Caco-2 (cell line): ENCODE measurements at regions not wholly inside any gene's neighbourhood (a gene's known extent, or its start where the extent isn't known, plus 50 kb on each side); places are given as distances from the start of the nearest gene placed in this dataset.

ENCODE experiments used
- BruUV-seq: library from RNA; stranded (reverse); fragments of 400-500 nt; replicated peaks from 2 replicates; lab custom pipeline; 2021; lab: Mats Ljungman, UMichigan
- CTCF ChIA-PET: fragments of 300-600 bp; sonication (Branson Sonifier 250); formaldehyde crosslinking; loops from one replicate; lab custom pipeline; 2022; ENCODE audit warnings: antibody characterized with exemption; lab: Charles Lee
- POLR2A ChIA-PET: fragments of 300-600 bp; sonication (Branson Sonifier 250); formaldehyde crosslinking; loops from one replicate; lab custom pipeline; 2022; ENCODE audit warnings: antibody characterized with exemption; lab: Charles Lee
- DNase-seq, 2 experiments: peaks; one replicate each; pipeline versions ENCODE4 v3.0.0 to v3.0.0-alpha.2; 2020 to 2022
- H3K27me3 ChIP-seq: replicated peaks from 2 replicates; pipeline ENCODE4 v1.6.0; 2011; ENCODE audit warnings: low read length; ENCODE audit not compliant: control insufficient read depth, insufficient read depth
- H3K36me3 ChIP-seq: 2 replicates; pipeline ENCODE4 v1.5.1; 2011; ENCODE audit warnings: low read length; ENCODE audit not compliant: control insufficient read depth, insufficient read depth
- H3K4me1 ChIP-seq: fragments of 250-450 bp; sonication (Bioruptor Pico); 2 replicates; pipeline ENCODE4 v1.5.1; 2020; ENCODE audit warnings: mild to moderate bottlenecking
- H3K4me3 ChIP-seq: 2 replicates; pipeline ENCODE4 v1.5.1; 2011; ENCODE audit warnings: low read depth, mild to moderate bottlenecking, control low read depth, low read length
- H3K9me3 ChIP-seq: fragments of 250-450 bp; sonication (Bioruptor Pico); 2 replicates; pipeline ENCODE4 v1.5.1; 2020; ENCODE audit warnings: mild to moderate bottlenecking, moderate library complexity
- H3K27ac Mint-ChIP-seq: one replicate; pipeline ENCODE4 v1.8.0; 2022; ENCODE audit warnings: mixed read lengths; ENCODE audit not compliant: unreplicated experiment
- H3K27me3 Mint-ChIP-seq: one replicate; pipeline ENCODE4 v1.8.0; 2022; ENCODE audit warnings: mixed read lengths; ENCODE audit not compliant: insufficient read depth, unreplicated experiment
- H3K36me3 Mint-ChIP-seq: one replicate; pipeline ENCODE4 v1.8.0; 2022; ENCODE audit warnings: mild to moderate bottlenecking, mixed read lengths; ENCODE audit not compliant: insufficient read depth, unreplicated experiment
- H3K4me1 Mint-ChIP-seq: one replicate; pipeline ENCODE4 v1.8.0; 2022; ENCODE audit warnings: low read depth, mixed read lengths; ENCODE audit not compliant: unreplicated experiment
- H3K4me3 Mint-ChIP-seq: one replicate; pipeline ENCODE4 v1.8.0; 2022; ENCODE audit warnings: mild to moderate bottlenecking, moderate library complexity, mixed read lengths; ENCODE audit not compliant: unreplicated experiment
- H3K9me3 Mint-ChIP-seq: one replicate; pipeline ENCODE4 v1.8.0; 2022; ENCODE audit warnings: mixed read lengths; ENCODE audit not compliant: unreplicated experiment
- CTCF ChIP-seq, 2 experiments: fragments of 200-600 bp in 1 of 2; IDR thresholded peaks; 1 replicate in 1 of 2; 2 replicates in 1 of 2; pipeline versions ENCODE4 v1.5.1 to v1.8.0; 2011 to 2022; ENCODE audit warnings: antibody characterized with exemption in 1 of 2, control low read depth in 1 of 2, inconsistent platforms in 1 of 2, low read depth in 1 of 2, low read length in 1 of 2, mild to moderate bottlenecking in 1 of 2, moderate library complexity in 1 of 2; ENCODE audit not compliant: insufficient read depth in 1 of 2, severe bottlenecking in 1 of 2, unreplicated experiment in 1 of 2
- intact Hi-C: fragments of 100-400 bp; cut with micrococcal nuclease; formaldehyde crosslinking; loops from one replicate; pipeline ENCODE4 v1.10.0; 2022; ENCODE audit not compliant: unreplicated experiment

DNA sequence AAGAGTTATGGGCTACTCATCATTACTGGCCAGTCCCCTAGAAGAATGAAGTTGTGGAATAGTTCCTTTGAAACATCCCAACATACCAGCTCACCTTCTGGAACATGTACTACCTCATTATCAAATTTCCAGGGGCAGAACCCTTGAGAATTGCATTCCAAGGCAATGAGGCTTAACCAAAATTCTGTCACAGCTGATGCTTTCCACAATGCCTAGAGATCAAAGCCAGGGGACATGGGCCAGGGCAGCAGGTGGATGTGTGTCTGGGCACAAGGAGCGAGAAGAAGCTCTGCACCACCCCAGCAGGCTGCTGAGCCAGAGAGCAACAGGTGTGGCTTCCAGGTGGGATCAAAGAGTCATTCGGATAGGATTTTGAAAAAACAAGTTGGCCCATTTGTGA is 362.1 kb downstream of the EFNB2 start:
- BruUV-seq: no TSS peak
- Mint-ChIP-seq H3K27ac (no peak overlapping the region), H3K36me3 (no peaks in the 10 kb centered on the region), H3K9me3 (peaks cover under 1% of the 10 kb centered on the region), H3K27me3 (no peaks in the 10 kb centered on the region), H3K4me1 (peaks cover 20% of the 10 kb centered on the region), H3K4me3 (no peak overlapping the region)
- Histone ChIP-seq H3K4me1 (peaks cover 9% of the 10 kb centered on the region; the same call in 1 of the 2 replicates), H3K36me3 (no peaks in the 10 kb centered on the region), H3K4me3 (no peak overlapping the region), H3K9me3 (no peaks in the 10 kb centered on the region), H3K27me3 (no peaks in the 10 kb centered on the region)
- DNase-seq: no peak
- intact Hi-C loops: no loop called here
- TF ChIP-seq CTCF (IDR thresholded peaks at IDR 0.05; ENCODE audit: insufficient read depth in 1 of 2, low read depth in 1 of 2, low read length in 1 of 2, severe bottlenecking in 1 of 2, unreplicated experiment in 1 of 2): no peak
- ChIA-PET POLR2A (no interaction called here), CTCF (interaction anchor here (0.6 kb wide), 1 partner anchor 438 kb away, joined by 4 read pairs; no protein-coding TSS in a partner anchor)

GRCh38 chr13:106172176-106172905 is 363.1 kb downstream of the EFNB2 start:
- BruUV-seq: no TSS peak
- ChIA-PET POLR2A (no interaction called here), CTCF (no interaction called here)
- Mint-ChIP-seq H3K27ac (no peak overlapping the region), H3K9me3 (peaks cover 10% of the 10 kb centered on the region), H3K27me3 (no peaks in the 10 kb centered on the region), H3K4me3 (no peak overlapping the region), H3K4me1 (peaks cover 16% of the 10 kb centered on the region), H3K36me3 (no peaks in the 10 kb centered on the region)
- intact Hi-C loops: no loop called here
- Histone ChIP-seq H3K9me3 (no peaks in the 10 kb centered on the region), H3K4me3 (no peak overlapping the region), H3K4me1 (peaks cover 3% of the 10 kb centered on the region; the same call in 1 of the 2 replicates), H3K27me3 (no peaks in the 10 kb centered on the region), H3K36me3 (no peaks in the 10 kb centered on the region)
- no peak for TF ChIP-seq CTCF (IDR thresholded peaks at IDR 0.05; ENCODE audit: insufficient read depth in 1 of 2, low read depth in 1 of 2, low read length in 1 of 2, severe bottlenecking in 1 of 2, unreplicated experiment in 1 of 2)
- DNase-seq: no peak

- no peaks in the 10 kb centered on the region for H3K36me3 Mint-ChIP-seq
Measured at GRCh38 chr13:106163426-106163825, 372.0 kb downstream of the EFNB2 start.

More at GRCh38 chr13:106163426-106163825, 372.0 kb downstream of the EFNB2 start:
- H3K9me3 ChIP-seq: no peaks in the 10 kb centered on the region
- no TSS peak for BruUV-seq
- no peaks in the 10 kb centered on the region for H3K27me3 ChIP-seq
- intact Hi-C loops: no loop called here
- H3K36me3 ChIP-seq: no peaks in the 10 kb centered on the region
- no peaks in the 10 kb centered on the region for H3K27me3 Mint-ChIP-seq
- POLR2A ChIA-PET: no interaction called here
- TF ChIP-seq CTCF (IDR thresholded peaks at IDR 0.05; ENCODE audit: insufficient read depth in 1 of 2, low read depth in 1 of 2, low read length in 1 of 2, severe bottlenecking in 1 of 2, unreplicated experiment in 1 of 2): no peak
- H3K27ac Mint-ChIP-seq: no peak overlapping the region
- no peak for DNase-seq
- H3K4me3 Mint-ChIP-seq: no peak overlapping the region
- H3K4me1 Mint-ChIP-seq: no peaks in the 10 kb centered on the region
- no peak overlapping the region for H3K4me3 ChIP-seq
- peaks cover 14% of the 10 kb centered on the region for H3K9me3 Mint-ChIP-seq
- CTCF ChIA-PET: no interaction called here
- peaks cover 4% of the 10 kb centered on the region; the same call in 1 of the 2 replicates for H3K4me1 ChIP-seq
